A673 (cell line): ENCODE measurements at regions not wholly inside any gene's neighbourhood (a gene's known extent, or its start where the extent isn't known, plus 50 kb on each side); places are given as distances from the start of the nearest gene placed in this dataset.

Experiments used
- BruUV-seq: library from RNA; stranded (reverse); fragments of 400-500 nt; replicated peaks from 2 replicates; lab custom pipeline; 2021; lab: Mats Ljungman, UMichigan
- CTCF ChIA-PET: fragments of 300-600 bp; sonication (Branson Sonifier 250); formaldehyde crosslinking; loops from one replicate; lab custom pipeline; 2022; ENCODE audit warnings: antibody characterized with exemption; lab: Charles Lee
- POLR2A ChIA-PET: fragments of 300-600 bp; sonication (Branson Sonifier 250); formaldehyde crosslinking; loops from one replicate; lab custom pipeline; 2022; ENCODE audit warnings: antibody characterized with exemption; ENCODE audit not compliant: low non-redundant PET; lab: Charles Lee
- DNase-seq: peaks from one replicate; pipeline ENCODE4 v3.0.0-alpha.2; 2015; ENCODE audit warnings: low spot score
- H3K27ac ChIP-seq: fragments of 200-600 bp; sonication (generic); 2 replicates; pipeline ENCODE4 v1.5.1; 2016; ENCODE audit warnings: mixed run types, low read depth, mild to moderate bottlenecking, mixed read lengths, antibody characterized with exemption, low read length; ENCODE audit not compliant: poor library complexity, severe bottlenecking
- H3K27me3 ChIP-seq: fragments of 200-600 bp; sonication (generic); replicated peaks from 2 replicates; pipeline ENCODE4 v1.6.1; 2017; ENCODE audit warnings: mixed run types, low read depth, mild to moderate bottlenecking, mixed read lengths, antibody characterized with exemption, low read length; ENCODE audit not compliant: insufficient read depth, poor library complexity
- H3K36me3 ChIP-seq: fragments of 200-600 bp; sonication (generic); 2 replicates; pipeline ENCODE4 v1.6.1; 2016; ENCODE audit warnings: mixed run types, mild to moderate bottlenecking, mixed read lengths, antibody characterized with exemption, low read length; ENCODE audit not compliant: insufficient read depth, poor library complexity, severe bottlenecking
- H3K4me1 ChIP-seq: fragments of 200-600 bp; sonication (generic); 2 replicates; pipeline ENCODE4 v1.6.1; 2017; ENCODE audit warnings: mixed run types, mild to moderate bottlenecking, mixed read lengths, antibody characterized with exemption, low read length; ENCODE audit not compliant: insufficient read depth, poor library complexity, severe bottlenecking
- H3K4me3 ChIP-seq: fragments of 200-600 bp; sonication (generic); 2 replicates; pipeline ENCODE4 v1.5.1; 2016; ENCODE audit warnings: low read depth, mixed run types, mild to moderate bottlenecking, mixed read lengths, low read length; ENCODE audit not compliant: poor library complexity, severe bottlenecking
- H3K9me3 ChIP-seq: fragments of 200-600 bp; sonication (generic); 2 replicates; pipeline ENCODE4 v1.6.1; 2016; ENCODE audit warnings: mixed run types, low read depth, mild to moderate bottlenecking, mixed read lengths, antibody characterized with exemption, low read length; ENCODE audit not compliant: poor library complexity, severe bottlenecking
- CTCF ChIP-seq: fragments of 300-800, 200-600 bp; sonication (generic); conservative IDR thresholded peaks from 2 replicates; pipeline ENCODE4 v1.5.1; 2017; ENCODE audit warnings: low read depth, mild to moderate bottlenecking, antibody characterized with exemption, low read length, moderate library complexity, mixed read lengths
- EZH2 ChIP-seq: fragments of 200-600 bp; sonication (generic); IDR thresholded peaks from 2 replicates; pipeline ENCODE4 v1.6.1; 2017; ENCODE audit warnings: borderline replicate concordance, low read depth, mild to moderate bottlenecking, mixed read lengths, antibody characterized with exemption, low read length; ENCODE audit not compliant: poor library complexity, severe bottlenecking
- intact Hi-C: fragments of 100-400 bp; cut with micrococcal nuclease; formaldehyde crosslinking; loops from one replicate; pipeline ENCODE4 v1.10.0; 2022; ENCODE audit not compliant: unreplicated experiment

DNA sequence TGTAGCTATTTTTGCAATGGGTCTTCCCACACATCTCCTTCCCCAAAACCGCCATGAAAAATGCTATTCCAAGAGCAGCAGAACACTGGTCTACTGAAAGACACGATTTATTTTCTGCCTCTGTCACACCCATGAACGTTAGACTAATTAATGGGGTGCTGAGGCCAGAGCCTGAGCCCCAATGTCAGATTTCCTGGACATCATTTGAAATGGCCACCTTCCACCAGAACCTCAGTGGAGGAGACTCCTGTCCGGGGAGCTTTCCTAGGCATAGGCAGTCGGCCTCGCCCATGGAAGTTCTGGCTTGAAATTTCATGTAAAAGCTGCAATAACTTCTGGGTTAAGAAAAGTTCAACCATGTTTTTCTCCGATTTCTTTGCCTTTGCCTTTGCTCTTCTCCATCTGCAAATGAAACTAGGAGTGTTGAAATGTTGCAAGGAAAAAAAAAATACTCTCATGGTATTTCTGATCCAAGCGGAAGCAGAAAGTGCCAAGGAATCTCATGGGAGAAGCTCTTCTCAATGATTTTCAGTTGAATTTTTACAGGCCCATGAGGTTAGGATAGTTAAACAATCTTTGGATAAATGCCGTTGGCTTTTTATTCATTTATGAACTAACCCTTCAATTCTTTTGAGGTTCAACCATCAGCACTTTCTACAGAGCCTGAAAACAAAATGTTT lies 570.8 kb upstream of the MGMT start:
- no peak for TF ChIP-seq CTCF
- TF ChIP-seq EZH2 = no peak
- no peak for DNase-seq
- intact Hi-C loops = no loop called here
- Histone ChIP-seq H3K4me1 (no peaks in the 10 kb centered on the region), H3K27ac (no peak overlapping the region), H3K9me3 (no peaks in the 10 kb centered on the region), H3K4me3 (no peak overlapping the region), H3K36me3 (no peaks in the 10 kb centered on the region), H3K27me3 (no peaks in the 10 kb centered on the region)
- ChIA-PET CTCF (no interaction called here), POLR2A (no interaction called here)
- BruUV-seq = no TSS peak

DNA sequence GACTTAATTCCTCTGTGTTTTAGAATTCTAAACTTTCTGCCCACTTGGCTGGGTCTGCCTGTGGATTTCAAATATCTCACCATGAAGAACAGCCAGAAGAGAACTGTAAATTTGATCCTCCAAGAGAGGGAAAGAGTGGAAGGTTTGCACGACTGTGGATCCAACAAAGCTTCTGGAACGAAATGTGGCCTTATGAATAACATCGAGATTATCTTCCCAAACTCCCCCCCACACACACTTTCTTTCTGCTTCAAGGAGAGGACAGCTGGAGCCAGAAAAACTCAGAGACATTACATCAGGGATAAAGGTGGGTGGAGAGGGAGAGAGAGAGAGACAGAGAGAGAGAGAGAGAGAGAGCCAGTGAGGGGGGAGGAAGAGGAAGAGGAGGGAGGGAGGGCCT lies 570.1 kb upstream of the MGMT start:
- no peak for TF ChIP-seq EZH2
- no peak for TF ChIP-seq CTCF
- BruUV-seq = no TSS peak

DNA sequence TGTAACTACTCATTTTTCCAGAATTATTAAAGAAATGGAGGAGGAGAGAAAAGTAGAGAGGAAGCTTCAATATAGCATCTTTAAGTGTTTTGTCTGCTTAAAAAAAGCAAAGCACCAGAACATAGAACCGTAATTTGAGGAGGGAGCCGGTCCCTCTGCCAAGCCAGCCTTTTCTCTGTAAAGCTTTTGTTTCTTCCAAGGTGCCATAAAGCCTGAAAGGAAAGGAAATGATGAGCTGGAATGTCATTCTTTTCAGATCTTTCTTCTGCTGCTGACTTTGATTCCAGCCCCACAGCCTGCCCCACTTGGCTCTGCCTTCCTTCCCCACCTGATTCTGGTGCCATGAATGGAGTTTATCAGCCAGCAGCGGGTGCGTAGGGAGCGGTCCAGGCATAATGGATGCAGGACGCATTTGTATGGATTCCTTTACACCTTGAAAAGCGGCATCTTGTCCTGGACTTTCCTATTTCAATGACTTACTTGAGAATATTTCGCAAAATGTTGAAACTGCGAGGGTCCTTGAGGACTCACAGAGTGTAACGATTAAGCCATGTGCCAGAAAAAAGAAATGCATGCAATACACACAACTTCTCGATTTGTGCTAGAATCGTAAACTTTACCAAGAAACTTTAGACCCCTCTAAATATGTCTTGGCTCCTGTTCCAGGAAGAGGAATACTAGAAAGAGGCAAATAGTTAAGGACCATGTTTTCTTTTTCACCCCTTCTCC lies 569.5 kb upstream of the MGMT start:
- H3K27ac ChIP-seq = no peak overlapping the region
- no peaks in the 10 kb centered on the region for H3K4me1 ChIP-seq
- intact Hi-C loops = no loop called here
- BruUV-seq = no TSS peak
- H3K27me3 ChIP-seq = no peaks in the 10 kb centered on the region
- H3K36me3 ChIP-seq = no peaks in the 10 kb centered on the region
- H3K9me3 ChIP-seq = no peaks in the 10 kb centered on the region
- CTCF ChIA-PET = no interaction called here
- TF ChIP-seq CTCF = no peak
- TF ChIP-seq EZH2 = no peak
- no peak overlapping the region for H3K4me3 ChIP-seq
- POLR2A ChIA-PET = no interaction called here
- DNase-seq = peak; percentile 13

More for the DNA sequence above, 570.1 kb upstream of the MGMT start:
- no peaks in the 10 kb centered on the region for H3K27me3 ChIP-seq
- no peaks in the 10 kb centered on the region for H3K36me3 ChIP-seq
- intact Hi-C loops = no loop called here
- no peaks in the 10 kb centered on the region for H3K4me1 ChIP-seq
- H3K27ac ChIP-seq = no peak overlapping the region
- ChIA-PET CTCF (no interaction called here), POLR2A (no interaction called here)
- no peak overlapping the region for H3K4me3 ChIP-seq
- H3K9me3 ChIP-seq = no peaks in the 10 kb centered on the region
- DNase-seq = no peak
